HG02623 (cell line): ENCODE measurements at regions not wholly inside any gene's neighbourhood (a gene's known extent, or its start where the extent isn't known, plus 50 kb on each side); places are given as distances from the start of the nearest gene placed in this dataset.
"Not testable (repeated sequence)": the region's sequence is repeated elsewhere in the genome, so short reads cannot be mapped to it uniquely, and the experiment has no call there.

ENCODE experiments used
- ATAC-seq: cut with Tn5 transposase; IDR thresholded peaks from one replicate; pipeline ENCODE4 v1.9.1; 2021; ENCODE audit warnings: moderate library complexity; ENCODE audit not compliant: unreplicated experiment

DNA sequence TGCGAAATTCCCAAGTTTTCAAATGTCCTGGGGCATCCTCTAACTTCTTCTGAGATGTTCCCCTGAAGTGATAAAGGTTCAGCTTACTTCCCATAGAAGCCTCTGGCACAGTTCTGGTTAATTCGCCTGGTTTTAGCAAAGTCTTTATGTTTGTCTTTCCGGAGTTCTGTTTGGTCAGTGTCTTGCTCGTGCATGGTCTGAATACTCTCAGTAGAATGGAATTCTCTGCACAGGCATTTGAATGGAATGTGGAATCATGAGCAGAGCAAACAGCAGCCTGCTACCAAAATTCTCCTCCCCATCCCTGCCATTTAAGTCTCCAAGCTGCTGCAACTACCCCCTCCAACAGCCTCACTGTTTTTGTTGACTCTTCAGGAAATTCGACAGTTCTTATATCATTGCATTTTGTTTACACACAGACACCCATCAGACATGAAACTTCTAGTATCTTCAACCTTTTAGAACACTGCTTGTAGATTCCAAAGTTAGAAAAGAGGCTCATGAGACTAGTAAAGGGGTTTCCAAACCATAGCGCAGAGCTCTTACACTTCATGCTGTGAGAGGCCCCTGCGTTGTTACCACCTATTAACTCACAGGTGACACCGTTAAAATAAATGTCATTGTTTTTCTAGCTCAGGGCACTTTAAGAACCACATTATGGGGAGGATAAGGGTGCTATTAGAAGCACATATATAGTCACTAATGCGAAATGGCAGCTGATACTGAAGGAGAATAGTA lies 129.7 kb downstream of the PLCE1 start:
- no peak for ATAC-seq

DNA sequence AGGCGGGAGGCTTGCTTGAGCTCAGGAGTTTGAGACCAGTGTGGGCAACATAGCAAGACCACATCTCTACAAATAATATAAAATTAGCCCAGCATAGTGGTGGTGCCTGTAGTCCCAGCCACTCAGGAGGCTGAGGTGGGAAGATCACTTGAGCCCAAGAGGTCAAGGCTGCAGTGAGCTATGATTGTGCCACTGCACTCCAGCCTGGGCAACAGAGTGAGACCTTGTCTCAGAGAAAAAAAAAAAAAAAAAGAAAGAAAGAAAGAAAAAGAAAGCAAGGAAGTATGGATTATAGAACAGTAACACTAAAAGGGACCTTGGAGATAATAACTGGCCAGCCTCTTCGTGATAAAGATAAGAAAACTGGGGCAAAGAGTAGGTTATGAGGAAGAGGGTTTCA lies 130.4 kb downstream of the PLCE1 start:
- not testable (repeated sequence) for ATAC-seq

DNA sequence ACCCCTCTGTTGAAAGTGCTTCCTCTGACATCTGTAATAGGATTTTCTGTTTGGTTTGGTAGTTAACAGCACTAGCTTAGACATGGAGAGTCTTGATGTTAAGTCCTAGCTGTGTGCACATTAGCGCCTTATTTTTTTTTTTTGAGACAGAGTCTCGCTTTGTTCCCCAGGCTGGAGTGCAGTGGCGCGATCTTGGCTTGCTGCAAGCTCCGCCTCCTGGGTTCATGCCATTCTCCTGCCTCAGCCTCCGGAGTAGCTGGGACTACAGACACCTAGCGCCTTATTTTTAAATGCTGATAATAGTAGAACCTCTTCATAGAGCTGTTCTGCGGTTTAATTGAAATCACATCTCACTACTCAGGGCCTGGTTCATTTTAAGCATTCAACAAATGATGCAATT lies 131.5 kb downstream of the PLCE1 start:
- not testable (repeated sequence) for ATAC-seq

DNA sequence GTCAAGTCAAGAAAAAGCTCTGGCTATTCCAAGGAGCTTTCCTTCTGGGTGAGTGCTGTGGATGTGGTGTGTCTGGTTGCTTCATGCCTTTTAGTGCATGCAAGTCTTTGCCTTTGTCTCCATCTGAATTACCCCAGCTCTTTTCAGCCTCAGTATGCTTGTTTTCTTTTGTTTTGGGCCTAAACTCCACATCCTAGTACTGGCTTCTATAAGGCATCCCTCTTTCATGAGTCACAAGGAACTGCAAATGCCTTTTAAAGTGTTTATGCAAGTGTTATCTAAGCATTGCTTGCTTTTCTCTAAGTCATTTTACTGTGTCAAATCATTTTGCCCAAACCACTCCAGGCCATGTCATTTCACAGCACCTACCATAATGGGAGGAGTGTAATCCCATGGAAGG lies 132.1 kb downstream of the PLCE1 start:
- no peak for ATAC-seq

DNA sequence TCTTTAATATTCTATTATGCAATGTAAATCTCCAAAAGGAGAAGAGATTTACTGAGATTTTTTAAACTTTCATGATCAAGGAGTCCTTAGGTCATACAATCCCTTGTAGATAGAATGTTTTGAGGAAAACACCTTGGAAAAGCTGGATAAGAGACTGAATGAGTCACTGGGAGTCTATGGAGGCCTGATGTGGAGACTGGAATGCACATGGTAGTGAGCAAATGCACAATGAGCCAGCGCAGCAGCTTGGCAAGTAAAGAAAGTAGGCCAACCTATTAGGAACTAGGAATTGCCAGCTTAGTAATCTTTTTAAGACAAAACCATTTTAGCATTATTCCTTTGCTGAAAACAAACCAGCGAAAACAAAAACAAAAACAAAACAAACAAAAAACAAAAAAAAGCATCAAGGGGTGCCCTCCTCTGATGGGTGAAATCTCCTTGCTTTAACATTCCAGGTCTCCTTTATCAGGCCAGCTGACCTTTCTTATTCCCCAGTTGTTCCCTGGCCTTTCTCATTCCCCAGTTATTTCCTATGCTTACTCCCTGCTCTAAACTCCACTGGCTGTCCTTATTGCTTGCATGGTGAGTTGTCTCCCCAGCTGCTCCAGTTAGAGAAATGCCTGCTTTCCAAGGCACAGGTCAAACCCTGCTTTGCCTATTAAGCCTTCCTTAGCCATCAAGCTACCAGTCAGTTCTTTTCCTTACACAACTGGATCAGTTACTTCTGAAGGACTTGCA lies 135.8 kb downstream of the PLCE1 start:
- ATAC-seq: no peak

DNA sequence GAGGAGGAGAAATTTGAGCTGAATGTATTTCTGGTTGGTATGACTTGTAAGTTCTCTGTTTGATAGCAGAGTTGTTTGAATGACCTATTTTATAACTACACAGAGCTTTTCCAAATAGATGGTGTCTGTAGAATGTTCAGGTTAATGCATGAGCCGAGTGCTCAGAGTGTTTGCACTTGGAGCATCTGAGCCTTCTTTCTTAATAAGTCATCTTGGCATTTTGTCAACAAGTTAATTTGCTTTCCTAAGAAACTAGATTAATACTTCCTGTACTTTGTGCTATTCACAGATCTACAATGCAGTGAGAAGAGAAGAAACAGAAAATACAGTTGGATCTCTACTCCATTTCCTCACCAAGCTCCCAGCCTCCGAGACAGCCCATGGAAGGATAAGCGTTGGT lies 138.2 kb downstream of the PLCE1 start:
- ATAC-seq: no peak

DNA sequence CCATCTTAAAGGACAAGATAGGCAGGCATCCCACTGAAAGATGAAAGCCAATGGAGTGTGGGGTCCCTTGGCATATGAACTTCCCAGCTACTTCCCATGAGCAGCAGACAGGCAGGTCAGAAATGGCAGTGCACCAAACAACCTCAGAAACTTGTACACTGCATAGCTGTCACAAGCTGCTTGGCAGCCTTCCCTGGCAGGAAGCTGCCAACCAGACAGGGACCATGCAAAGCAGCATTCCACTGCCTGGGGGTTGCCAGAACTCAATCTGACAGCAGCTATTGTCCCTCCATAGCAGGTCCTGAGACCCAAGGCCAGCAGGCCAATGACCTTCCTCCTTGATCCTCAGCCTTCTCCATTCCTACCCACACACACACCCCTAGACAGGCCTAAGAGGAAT lies 139.5 kb downstream of the PLCE1 start:
- no peak for ATAC-seq

DNA sequence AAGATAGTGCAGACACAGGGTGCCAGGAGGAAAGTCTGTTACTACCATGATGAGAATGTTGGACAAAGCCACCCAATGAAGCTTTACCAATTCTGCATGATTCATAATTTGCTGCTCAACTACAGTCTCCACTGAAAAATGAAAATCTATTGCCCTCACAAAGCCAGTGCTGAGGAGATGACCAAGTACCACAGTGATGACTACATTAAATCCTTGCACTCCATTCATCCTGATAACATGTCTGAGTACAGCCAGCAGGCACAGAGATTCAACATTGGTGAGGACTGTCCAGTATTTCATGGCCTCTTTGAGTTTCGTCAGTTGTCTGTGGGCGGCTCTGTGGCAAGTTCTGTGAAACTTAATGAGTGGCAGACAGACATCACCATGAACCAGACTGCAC lies 144.0 kb downstream of the PLCE1 start:
- ATAC-seq: no peak

DNA sequence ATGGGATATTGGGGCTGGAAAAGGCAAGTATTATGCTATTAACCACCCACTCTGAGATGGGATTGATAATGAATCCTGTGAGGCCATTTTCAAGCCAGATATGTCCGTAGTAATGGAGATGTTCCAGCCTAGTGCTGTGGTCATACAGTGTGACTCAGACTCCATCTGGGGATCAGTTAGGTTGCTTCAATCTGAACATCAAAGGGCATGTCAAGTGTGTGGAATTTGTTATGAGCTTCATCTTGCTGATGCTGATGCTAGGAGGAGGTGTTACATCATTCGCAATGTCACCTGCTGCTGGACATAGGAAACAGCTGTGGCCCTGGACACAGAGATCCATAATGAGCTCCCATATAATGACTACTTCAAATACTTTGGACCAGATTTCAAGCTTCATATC lies 144.7 kb downstream of the PLCE1 start:
- ATAC-seq: no peak

DNA sequence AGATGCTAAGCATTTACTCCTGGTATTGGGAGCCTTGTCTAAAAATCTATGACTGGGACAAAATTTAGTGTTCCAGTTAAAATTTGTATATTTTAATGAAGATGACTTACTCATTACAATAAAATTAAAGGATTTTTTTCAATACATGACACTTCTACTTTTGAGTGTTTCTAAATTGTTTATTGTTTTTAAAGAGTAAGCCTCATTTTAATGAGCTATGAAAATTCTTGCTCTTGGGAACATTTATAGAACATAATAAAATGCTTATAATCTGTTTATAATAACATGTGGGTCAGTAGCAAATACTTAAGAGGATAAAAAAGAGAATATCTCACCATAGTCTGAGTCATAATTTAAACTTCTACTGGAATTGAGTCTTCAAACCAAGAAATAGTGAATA lies 149.5 kb downstream of the PLCE1 start:
- no peak for ATAC-seq

DNA sequence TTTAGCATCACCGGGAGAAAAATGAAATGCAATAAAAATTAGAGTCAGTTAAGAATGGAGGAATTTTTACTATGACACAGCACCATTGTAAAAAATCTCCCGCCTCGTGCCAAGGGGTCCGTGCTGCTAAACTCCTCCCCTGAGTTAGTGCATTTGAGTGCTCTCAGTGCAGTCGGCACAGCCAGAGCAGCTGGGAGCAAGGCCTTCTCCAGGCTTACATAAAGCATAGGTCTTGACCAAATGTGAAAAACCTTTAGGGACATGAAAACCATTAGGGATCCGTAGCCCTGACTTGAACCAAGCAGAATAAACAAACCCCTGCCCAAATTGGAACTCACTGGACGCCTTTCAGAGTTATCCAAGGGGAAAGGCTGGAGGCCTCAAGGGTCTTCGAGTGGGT lies 152.6 kb downstream of the PLCE1 start:
- ATAC-seq: no peak

DNA sequence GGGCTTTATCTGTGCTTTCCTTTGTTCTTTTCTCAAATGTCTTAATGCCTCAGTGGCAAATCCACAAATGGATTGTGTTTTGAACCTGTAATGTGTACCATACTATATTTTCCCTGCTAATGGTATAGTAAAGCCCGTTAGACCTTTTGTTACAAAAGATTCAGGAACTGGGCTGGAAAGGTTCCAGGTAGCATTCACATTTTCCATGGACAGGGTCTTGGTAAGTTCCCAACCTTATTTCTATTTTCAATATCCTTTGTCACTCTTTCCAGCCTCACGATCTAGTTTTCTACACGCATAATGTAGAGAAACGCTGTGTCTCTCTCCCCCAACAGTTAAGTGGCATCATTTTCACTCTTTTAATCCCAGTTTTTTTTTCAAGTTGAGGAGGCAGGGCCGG lies 153.0 kb downstream of the PLCE1 start:
- no peak for ATAC-seq

DNA sequence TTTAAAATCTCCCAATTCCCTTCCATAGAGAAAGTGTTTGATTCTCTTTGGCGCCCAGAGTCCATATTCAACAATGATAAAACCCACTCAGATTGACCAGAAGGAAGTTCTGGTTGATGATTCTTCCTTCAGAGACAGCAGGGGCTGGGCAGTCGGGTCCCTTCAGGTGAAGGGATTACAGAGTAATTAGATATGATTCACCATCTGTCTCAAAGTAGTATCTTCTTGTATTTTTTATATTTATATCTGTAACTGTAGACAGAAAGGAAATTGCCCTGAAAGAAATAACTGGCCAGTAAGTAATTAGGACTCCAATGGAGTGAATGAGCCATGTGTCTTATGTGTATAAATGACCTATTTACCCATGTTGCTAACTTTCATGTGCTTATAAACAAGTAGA lies 156.0 kb downstream of the PLCE1 start:
- no peak for ATAC-seq

DNA sequence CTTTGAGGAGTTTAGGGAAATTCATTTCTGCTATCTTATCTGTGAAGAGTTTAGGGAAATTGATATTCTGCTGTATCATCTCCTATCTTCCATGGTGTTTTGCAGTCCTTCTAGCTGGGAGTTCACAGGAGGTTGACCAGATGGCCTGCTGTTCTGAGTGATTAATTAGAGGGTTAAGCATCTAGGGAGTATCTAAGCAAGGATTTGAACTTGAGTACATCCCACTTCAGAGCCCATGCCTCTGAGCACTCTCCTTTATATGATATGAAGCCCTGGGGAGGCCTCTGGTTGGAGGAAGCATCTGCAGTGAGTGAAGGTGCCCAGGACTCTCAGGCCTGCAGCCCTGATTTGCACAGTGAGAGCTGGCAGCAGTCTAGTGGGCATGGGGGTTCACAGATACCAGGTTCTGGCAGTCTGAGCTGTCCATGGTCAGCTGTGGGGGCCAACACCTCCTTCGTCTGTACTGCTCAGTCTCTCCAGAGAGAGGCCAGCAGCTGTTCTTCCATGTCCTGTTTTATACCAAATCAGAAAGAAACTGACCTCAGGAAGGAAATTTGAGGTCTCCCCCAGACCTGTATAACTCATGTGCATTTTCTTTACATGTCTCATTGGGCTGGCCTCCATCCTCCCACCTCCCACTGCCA lies 156.9 kb downstream of the PLCE1 start:
- ATAC-seq: no peak

DNA sequence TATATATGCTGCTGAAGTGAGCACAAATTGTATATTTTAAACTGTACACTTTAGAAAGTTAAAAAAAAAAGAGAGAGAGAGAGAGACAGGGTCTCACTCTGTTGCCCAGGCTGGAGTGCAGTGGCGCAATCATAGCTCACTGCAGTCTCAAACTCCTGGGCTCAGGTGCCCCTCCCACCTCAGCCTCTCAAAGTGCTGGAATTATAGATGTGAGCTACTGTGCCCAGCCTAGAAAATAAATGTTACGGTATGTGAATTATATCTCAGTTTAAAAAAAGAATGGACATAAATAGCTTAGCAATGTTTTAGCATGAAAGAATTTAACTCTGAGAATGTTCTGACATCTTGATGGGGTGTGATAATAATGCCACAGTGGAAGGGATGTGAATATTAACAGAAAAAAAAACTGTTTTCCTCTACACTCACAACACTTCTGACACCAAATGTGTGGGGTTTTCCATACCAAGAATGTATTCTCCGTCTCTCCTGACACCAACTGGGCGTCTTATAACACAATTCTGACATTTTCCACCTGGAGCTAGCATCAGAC lies 162.1 kb downstream of the PLCE1 start:
- no peak for ATAC-seq

DNA sequence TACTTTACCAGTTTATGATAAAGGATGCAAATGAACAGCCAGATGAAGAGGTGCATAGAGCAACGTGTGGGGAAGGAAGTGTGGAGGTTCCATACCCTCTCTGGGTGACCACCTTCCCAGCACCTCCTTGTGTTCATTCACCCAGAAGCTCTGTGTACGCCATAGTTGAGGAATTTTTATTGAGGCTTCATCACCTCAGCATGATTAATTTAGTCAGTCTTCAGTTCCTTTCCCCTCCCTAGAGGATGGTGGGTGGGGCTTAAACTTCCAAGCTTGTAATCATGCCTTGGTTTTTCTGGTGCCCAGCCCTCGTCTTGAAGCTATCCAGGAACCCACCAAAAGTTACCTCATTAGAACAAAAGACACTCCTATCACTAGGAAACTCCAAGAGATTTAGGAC lies 162.7 kb downstream of the PLCE1 start:
- ATAC-seq: no peak

DNA sequence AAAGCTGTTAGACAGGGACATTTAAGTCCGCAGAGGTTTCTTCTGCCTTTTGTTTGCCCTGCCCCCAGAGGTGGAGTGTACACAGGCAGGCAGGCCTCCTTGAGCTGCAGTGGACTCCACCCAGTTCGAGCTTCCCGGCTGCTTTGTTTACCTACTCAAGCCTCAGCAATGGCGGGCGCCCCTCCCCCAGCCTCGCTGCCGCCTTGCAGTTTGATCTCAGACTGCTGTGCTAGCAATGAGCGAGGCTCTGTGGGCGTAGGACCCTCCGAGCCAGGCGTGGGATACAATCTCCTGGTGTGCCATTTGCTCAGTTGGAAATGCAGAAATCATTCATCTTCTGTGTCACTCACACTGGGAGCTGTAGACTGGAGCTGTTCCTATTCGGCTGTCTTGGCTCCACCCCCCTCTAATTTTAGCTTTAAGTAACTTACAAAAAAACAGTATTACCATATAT lies 171.5 kb downstream of the PLCE1 start:
- not testable (repeated sequence) for ATAC-seq

DNA sequence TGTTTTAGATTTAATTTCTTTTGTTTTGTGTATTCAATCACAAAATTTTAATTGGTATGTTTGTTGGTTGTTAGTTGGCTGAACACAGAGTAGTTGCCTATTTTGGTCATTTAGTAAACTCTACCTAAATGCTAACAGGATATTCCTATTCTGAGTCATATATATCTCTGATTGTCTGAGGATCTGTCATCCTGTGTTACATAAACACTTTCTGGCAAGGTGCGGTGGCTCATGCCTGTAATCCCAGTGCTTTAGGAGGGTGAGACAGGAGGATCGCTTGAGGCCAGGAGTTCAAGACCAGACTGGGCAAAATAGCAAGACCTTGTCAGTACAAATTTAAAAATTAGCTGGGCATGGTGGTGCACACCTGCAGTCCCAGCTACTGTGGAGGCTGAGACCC lies 178.6 kb downstream of the PLCE1 start:
- ATAC-seq: no peak

DNA sequence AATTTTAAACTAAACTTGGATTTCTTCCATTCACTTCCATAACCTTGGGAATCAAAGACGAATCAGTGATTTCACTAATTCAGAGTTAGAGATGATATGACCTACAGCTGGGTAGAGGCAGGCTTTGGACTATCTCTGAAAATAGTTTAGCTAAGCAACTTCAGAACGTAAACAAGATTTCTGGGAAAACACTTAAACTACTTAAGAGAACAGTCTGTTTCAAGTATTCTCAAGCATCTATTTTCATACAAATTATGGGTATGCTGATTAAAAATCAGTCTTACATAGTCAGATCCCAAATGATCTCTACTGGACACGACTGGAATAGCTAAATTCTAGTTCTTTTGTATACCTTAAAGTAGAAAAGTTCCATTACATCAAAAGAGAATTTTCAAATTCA lies 179.9 kb downstream of the PLCE1 start:
- no peak for ATAC-seq

DNA sequence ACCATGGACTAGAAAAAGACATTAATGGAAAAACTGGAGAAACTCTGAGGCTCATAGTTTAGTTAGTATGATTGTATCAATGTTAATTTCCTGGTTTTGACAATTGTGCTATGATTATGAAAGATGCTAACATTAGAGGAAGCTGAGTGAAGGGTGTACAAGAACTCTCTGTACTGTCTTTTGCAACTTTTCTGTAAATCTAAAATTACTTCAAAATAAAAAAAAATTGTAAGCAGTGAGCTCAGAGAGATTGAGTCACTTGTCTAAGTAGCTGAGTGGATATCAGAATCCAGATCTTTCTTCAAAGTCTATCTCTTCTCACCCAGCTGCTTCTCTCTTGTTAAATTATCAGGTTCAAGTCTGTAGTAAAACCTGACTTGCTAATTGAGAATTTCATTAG lies 181.1 kb downstream of the PLCE1 start:
- ATAC-seq: no peak

DNA sequence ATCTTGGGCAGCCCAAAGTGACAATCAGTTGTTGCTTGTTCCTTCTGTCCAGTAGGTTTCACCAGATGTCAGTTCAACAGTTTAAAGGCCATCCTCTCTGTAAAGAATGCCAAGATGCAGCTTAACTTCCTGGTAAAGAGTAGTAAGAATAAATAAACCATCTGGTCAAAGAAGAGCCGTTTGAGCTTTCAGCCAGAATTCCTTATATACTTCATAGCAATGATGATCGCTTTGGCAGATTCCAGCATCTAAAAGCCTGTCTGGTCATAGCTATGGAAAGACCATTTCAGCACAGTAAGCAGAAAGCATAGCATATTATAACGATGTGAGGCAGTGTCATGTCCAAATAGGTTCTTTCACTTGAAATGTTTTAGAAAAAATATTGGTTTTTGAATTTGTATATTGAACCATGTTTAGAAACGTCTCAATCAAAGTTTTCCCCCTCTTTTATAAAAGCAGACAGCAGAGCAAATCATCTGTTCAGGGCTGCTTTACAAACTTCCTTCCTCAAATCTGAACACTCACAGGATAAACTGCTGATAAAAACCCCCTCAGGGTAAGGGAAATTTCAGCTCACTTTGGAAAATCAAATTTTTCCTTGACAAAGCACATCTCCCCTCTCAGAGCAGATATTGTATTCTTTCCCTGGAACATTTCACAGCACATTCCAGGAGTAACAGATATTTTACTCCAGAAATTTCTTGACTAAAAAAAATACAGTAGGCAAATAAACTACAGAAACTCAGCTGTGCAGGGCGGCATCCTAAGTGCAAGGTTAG lies 184.1 kb downstream of the NOC3L start:
- ATAC-seq: no peak
